RPMI7951 (cell line): ENCODE measurements at regions not wholly inside any gene's neighbourhood (a gene's known extent, or its start where the extent isn't known, plus 50 kb on each side); places are given as distances from the start of the nearest gene placed in this dataset.
"Not testable (repeated sequence)": the region's sequence is repeated elsewhere in the genome, so short reads cannot be mapped to it uniquely, and the experiment has no call there.

Experiments used
- DNase-seq: peaks from one replicate; pipeline ENCODE4 v3.0.0-alpha.2; 2012; ENCODE audit warnings: low read depth

GRCh38 chr14:106522990-106523389 lies 996.6 kb downstream of the TMEM121 start:
- DNase-seq = no peak

GRCh38 chr14:106528717-106529116 lies 1002.3 kb downstream of the TMEM121 start:
- DNase-seq = no peak

GRCh38 chr14:106530031-106530422 lies 1003.6 kb downstream of the TMEM121 start:
- DNase-seq = no peak

GRCh38 chr14:106530423-106531107 lies 1004.2 kb downstream of the TMEM121 start:
- no peak for DNase-seq

- DNase-seq = not testable (repeated sequence)
Observed at GRCh38 chr14:106537597-106537996, 1011.2 kb downstream of the TMEM121 start.

GRCh38 chr14:106538201-106538600 lies 1011.8 kb downstream of the TMEM121 start:
- DNase-seq = no peak

- no peak for DNase-seq
Observed at GRCh38 chr14:106547735-106548434, 1021.5 kb downstream of the TMEM121 start.

GRCh38 chr14:106549064-106549463 lies 1022.7 kb downstream of the TMEM121 start:
- DNase-seq = no peak

- no peak for DNase-seq
Observed at GRCh38 chr14:106551265-106551664, 1024.9 kb downstream of the TMEM121 start.

GRCh38 chr14:106556211-106556610 lies 1029.8 kb downstream of the TMEM121 start:
- DNase-seq = not testable (repeated sequence)

- DNase-seq = no peak
Observed at GRCh38 chr14:106556665-106557289, 1030.4 kb downstream of the TMEM121 start.

GRCh38 chr14:106562451-106562850 lies 1036.1 kb downstream of the TMEM121 start:
- no peak for DNase-seq

- no peak for DNase-seq
Observed at GRCh38 chr14:106564058-106564643, 1037.8 kb downstream of the TMEM121 start.

GRCh38 chr14:106578481-106578880 lies 1052.1 kb downstream of the TMEM121 start:
- no peak for DNase-seq

- DNase-seq = no peak
Observed at GRCh38 chr14:106579084-106579483, 1052.7 kb downstream of the TMEM121 start.

GRCh38 chr14:106585692-106586091 lies 1059.3 kb downstream of the TMEM121 start:
- no peak for DNase-seq

- DNase-seq = no peak
Observed at GRCh38 chr14:106586098-106586704, 1059.8 kb downstream of the TMEM121 start.

- not testable (repeated sequence) for DNase-seq
Observed at GRCh38 chr14:106591539-106591938, 1065.2 kb downstream of the TMEM121 start.

- not testable (repeated sequence) for DNase-seq
Observed at GRCh38 chr14:106592115-106592852, 1065.9 kb downstream of the TMEM121 start.

GRCh38 chr14:106599209-106599608 lies 1072.8 kb downstream of the TMEM121 start:
- DNase-seq = no peak
